K562 (cell line): ENCODE measurements at regions not wholly inside any gene's neighbourhood (a gene's known extent, or its start where the extent isn't known, plus 50 kb on each side); places are given as distances from the start of the nearest gene placed in this dataset.

Experiments used
- ATAC-seq: fragments of 200-7000 bp; cut with Tn5 transposase; 3 replicates; pipeline ENCODE4 v1.9.1; 2020; ENCODE audit warnings: moderate library complexity
- BruUV-seq: library from RNA; stranded (reverse); fragments of 400-500 nt; replicated peaks from 2 replicates; lab custom pipeline; 2021; lab: Mats Ljungman, UMichigan
- CTCF ChIA-PET: fragments of 300-600 bp; formaldehyde crosslinking; extraction: SDS; loops from one replicate; lab custom pipeline; 2021; ENCODE audit warnings: low intra/inter-chr PET ratio; lab: Yijun Ruan, JAX
- POLR2A ChIA-PET: fragments of 300-600, 350-650 bp; sonication (Branson Sonifier 250); formaldehyde crosslinking; extraction: SDS; loops from one replicate; lab custom pipeline; 2021; ENCODE audit warnings: antibody characterized with exemption, inconsistent platforms; lab: Yijun Ruan, JAX
- DNase-seq, 4 experiments: peaks; one replicate each; pipeline versions ENCODE4 v3.0.0 to v3.0.0-alpha.2; 2011 to 2018; ENCODE audit warnings: low spot score in 3 of 4, mixed read lengths in 3 of 4; ENCODE audit errors: extremely low read depth in 1 of 4
- FAIRE-seq: peaks from 2 replicates; lab custom pipeline; 2011; peaks lifted over from hg19 to GRCh38; lab: Jason Lieb, UNC
- H2AFZ ChIP-seq: 2 replicates; pipeline ENCODE4 v1.6.0; 2011; ENCODE audit warnings: low read depth, low read length, control low read depth, inconsistent platforms
- H3K27ac ChIP-seq: fragments of 200-600 bp; 3 replicates; pipeline ENCODE4 v1.8.0; 2011; ENCODE audit warnings: low read depth, mild to moderate bottlenecking, control low read depth, inconsistent platforms, low read length, moderate library complexity, mixed read lengths; ENCODE audit errors: extremely low read depth
- H3K27me3 ChIP-seq, 2 experiments: fragments of 300-600 bp in 1 of 2; 2 replicates in 1 of 2; 3 replicates in 1 of 2; pipeline versions ENCODE4 v1.6.0 to v1.8.0; 2011; ENCODE audit warnings: inconsistent platforms in 2 of 2, low read length in 2 of 2, mild to moderate bottlenecking in 1 of 2, mixed read lengths in 1 of 2, moderate library complexity in 1 of 2; ENCODE audit not compliant: control insufficient read depth in 2 of 2, insufficient read depth in 2 of 2
- H3K36me3 ChIP-seq: fragments of 300-600 bp; 3 replicates; pipeline ENCODE4 v1.8.0; 2011; ENCODE audit warnings: mild to moderate bottlenecking, low read length, inconsistent platforms; ENCODE audit not compliant: control insufficient read depth, insufficient read depth
- H3K4me1 ChIP-seq, 2 experiments: fragments of 200-600 bp in 1 of 2; replicated peaks in 1 of 2; 2 replicates in 1 of 2; 3 replicates in 1 of 2; pipeline versions ENCODE4 v1.5.1 to v1.8.0; 2011; ENCODE audit warnings: inconsistent platforms in 2 of 2, low read length in 2 of 2, mild to moderate bottlenecking in 1 of 2, mixed read lengths in 1 of 2, moderate library complexity in 1 of 2; ENCODE audit not compliant: control insufficient read depth in 2 of 2, insufficient read depth in 2 of 2
- H3K4me2 ChIP-seq: 2 replicates; pipeline ENCODE4 v1.6.1; 2011; ENCODE audit warnings: low read length, control low read depth, inconsistent platforms, mixed read lengths; ENCODE audit not compliant: insufficient read depth
- H3K4me3 ChIP-seq: fragments of 200-600 bp; sonication (generic), shearing (Covaris generic); 2 replicates; pipeline ENCODE4 v1.5.1; 2016; ENCODE audit warnings: control low read depth, inconsistent platforms
- H3K79me2 ChIP-seq: fragments of 200-600 bp; 3 replicates; pipeline ENCODE4 v1.8.0; 2011; ENCODE audit warnings: low read length, inconsistent platforms; ENCODE audit not compliant: control insufficient read depth, insufficient read depth
- H3K9ac ChIP-seq, 2 experiments: 2 replicates each; pipeline versions ENCODE4 v1.6.0 to v1.6.1; 2011; ENCODE audit warnings: low read depth in 2 of 2, low read length in 2 of 2, control low read depth in 1 of 2, inconsistent platforms in 1 of 2, mild to moderate bottlenecking in 1 of 2, mixed read lengths in 1 of 2; ENCODE audit not compliant: insufficient read depth in 1 of 2
- H3K9me1 ChIP-seq: one replicate; pipeline ENCODE4 v1.6.0; 2011; ENCODE audit warnings: inconsistent platforms, mild to moderate bottlenecking, low read length, moderate library complexity; ENCODE audit not compliant: control insufficient read depth, insufficient read depth
- H3K9me3 ChIP-seq: replicated peaks from 2 replicates; pipeline ENCODE4 v1.5.1; 2011; ENCODE audit warnings: low read depth, low read length, inconsistent platforms; ENCODE audit not compliant: control insufficient read depth, insufficient read depth
- H4K20me1 ChIP-seq: replicated peaks from 2 replicates; pipeline ENCODE4 v1.6.1; 2011; ENCODE audit warnings: low read length, inconsistent platforms, mixed read lengths; ENCODE audit not compliant: control insufficient read depth, insufficient read depth
- E2F3 ChIP-seq: fragments of 250-450 bp; sonication (Bioruptor Pico); IDR thresholded peaks from 2 replicates; pipeline ENCODE4 v1.4.0; 2020; ENCODE audit warnings: mild to moderate bottlenecking
- HDAC6 ChIP-seq: IDR thresholded peaks from 2 replicates; pipeline ENCODE4 v1.6.1; 2012; ENCODE audit warnings: low read depth, mild to moderate bottlenecking, control low read depth, inconsistent platforms, low read length, moderate library complexity
- MEF2D ChIP-seq: conservative IDR thresholded peaks from 2 replicates; pipeline ENCODE4 v1.6.1; 2016; ENCODE audit warnings: low read depth, missing genetic modification characterization, missing compliant biosample characterization
- NCOR1 ChIP-seq: fragments of 450-650 bp; IDR thresholded peaks from 2 replicates; pipeline ENCODE4 v1.6.1; 2016; ENCODE audit warnings: mild to moderate bottlenecking, moderate library complexity
- NFYB ChIP-seq: IDR thresholded peaks from 2 replicates; pipeline ENCODE4 v1.6.1; 2011; ENCODE audit warnings: mild to moderate bottlenecking, moderate library complexity; ENCODE audit not compliant: insufficient read length; ENCODE audit errors: extremely low read depth
- PHB ChIP-seq: fragments of 250-450 bp; sonication (Bioruptor Pico); IDR thresholded peaks from 2 replicates; pipeline ENCODE4 v1.5.0; 2021
- SREBF1 ChIP-seq: fragments of 150-350 bp; IDR thresholded peaks from 2 replicates; pipeline ENCODE4 v1.6.1; 2014; ENCODE audit warnings: antibody characterized with exemption, low read depth, low read length, borderline replicate concordance
- ZBTB17 ChIP-seq: fragments of 450-650 bp; formaldehyde crosslinking; IDR thresholded peaks from 2 replicates; pipeline ENCODE4 v1.4.0; 2020; ENCODE audit warnings: mild to moderate bottlenecking
- ZC3H11A ChIP-seq: IDR thresholded peaks from 2 replicates; pipeline ENCODE4 v1.6.1; 2012; ENCODE audit warnings: low read depth, low read length, improper control_type of control experiment
- ZNF41 ChIP-seq: fragments of 250-450 bp; sonication (Bioruptor Pico); conservative IDR thresholded peaks from 2 replicates; pipeline ENCODE4 v1.4.0; 2020; ENCODE audit warnings: mild to moderate bottlenecking
- ZNF586 ChIP-seq: fragments of 450-650 bp; formaldehyde crosslinking; conservative IDR thresholded peaks from 2 replicates; pipeline ENCODE4 v1.4.0; 2020; ENCODE audit warnings: mild to moderate bottlenecking, moderate library complexity
- WGBS: fragments of 100-300 bp; shearing (Covaris generic); methylation state at CpG from one replicate; pipeline ENCODE4 v1.1.6; 2016; ENCODE audit warnings: low coverage, mixed read lengths; ENCODE audit not compliant: insufficient coverage; ENCODE audit errors: missing lambda C conversion rate; 5-methylcytosine and 5-hydroxymethylcytosine counted together
- in situ Hi-C: fragments of 300-500 bp; cut with MboI; formaldehyde crosslinking; loops from 4 replicates; pipeline ENCODE4 v1.15.0; 2018; ENCODE audit warnings: inconsistent platforms, mixed read lengths
- intact Hi-C: fragments of 100-400 bp; cut with micrococcal nuclease; formaldehyde crosslinking; loops from 2 replicates; pipeline ENCODE4 v1.14.2; 2022
- TF ChIP-seq, protein P1 (sequence below): fragments of 450-650 bp; IDR thresholded peaks from one replicate; pipeline ENCODE4 v1.6.1; 2018; ENCODE audit warnings: mild to moderate bottlenecking, moderate library complexity; ENCODE audit not compliant: partially characterized antibody

DNA sequence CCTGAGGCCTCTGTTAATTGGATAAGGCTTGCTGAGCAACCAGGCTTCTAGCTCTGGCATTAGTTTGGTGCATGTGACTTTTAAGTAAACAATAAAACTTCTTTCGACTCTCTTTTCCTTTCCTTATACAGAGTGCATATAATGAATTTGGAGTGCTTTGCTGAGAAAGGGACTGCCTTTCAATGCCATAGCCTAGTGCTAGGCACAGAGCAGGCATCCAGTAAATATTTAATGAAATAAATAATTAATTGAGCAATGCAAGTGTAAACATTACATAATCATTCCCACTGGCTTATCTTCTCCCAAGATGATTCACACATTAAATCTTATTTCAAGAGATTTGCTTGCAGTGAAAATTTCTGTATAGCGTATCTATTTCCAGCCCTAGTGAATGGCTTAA is 74.1 kb downstream of the NMUR2 start:
- DNase-seq (no peak), FAIRE-seq (no peak), ATAC-seq (no peak)
- Histone ChIP-seq H3K27me3 (no peaks in the 10 kb centered on the region), H3K9me3 (no peaks in the 10 kb centered on the region), H3K36me3 (no peaks in the 10 kb centered on the region), H3K4me2 (no peak overlapping the region), H3K79me2 (no peaks in the 10 kb centered on the region), H3K4me3 (no peak overlapping the region), H2AFZ (no peak overlapping the region), H3K9me1 (no peaks in the 10 kb centered on the region), H3K4me1 (no peaks in the 10 kb centered on the region), H4K20me1 (no peaks in the 10 kb centered on the region), H3K27ac (no peak overlapping the region), H3K9ac (no peak overlapping the region)
- CTCF ChIA-PET, result no interaction called here
- BruUV-seq, result no TSS peak
- POLR2A ChIA-PET, result no interaction called here
- intact Hi-C loops (no loop called here), in situ Hi-C loops (no loop called here)
- no peak for TF ChIP-seq ZC3H11A
- WGBS, result 0% methylated on average over 2 of the region's 2 CpGs

DNA sequence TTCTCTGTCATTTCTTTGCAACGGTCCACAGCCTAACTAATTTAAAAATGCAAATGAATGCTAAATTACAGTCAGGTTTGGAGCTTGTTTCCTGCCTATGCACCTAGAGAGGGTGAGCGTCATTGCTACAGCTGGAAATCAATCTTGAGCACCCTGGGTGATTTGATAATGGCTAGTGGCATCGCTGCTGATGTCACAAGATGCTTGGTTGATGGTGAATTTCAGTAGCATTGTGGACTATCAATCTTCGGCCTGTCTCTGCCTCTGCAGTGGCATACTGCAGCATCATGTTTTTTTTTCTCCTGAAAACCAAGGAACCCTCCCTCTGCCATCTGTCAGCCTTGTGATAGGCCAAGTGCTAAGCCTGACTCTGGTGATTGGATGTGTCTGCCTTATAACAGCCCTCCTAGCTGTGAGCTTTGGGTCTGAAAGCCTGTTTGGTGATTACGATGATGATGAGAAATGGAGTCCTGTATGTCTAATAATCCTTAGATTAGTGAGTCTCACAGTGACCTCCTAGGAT is 75.3 kb downstream of the NMUR2 start:
- WGBS, result 0% methylated on average over 4 of the region's 5 CpGs

More for the DNA sequence above, 75.3 kb downstream of the NMUR2 start:
- ChIA-PET POLR2A (no interaction called here), CTCF (no interaction called here)
- Histone ChIP-seq H4K20me1 (no peaks in the 10 kb centered on the region), H3K9me1 (no peaks in the 10 kb centered on the region), H3K27me3 (no peaks in the 10 kb centered on the region), H3K9me3 (no peaks in the 10 kb centered on the region), H2AFZ (no peak overlapping the region), H3K9ac (no peak overlapping the region), H3K4me2 (no peak overlapping the region), H3K36me3 (no peaks in the 10 kb centered on the region), H3K27ac (no peak overlapping the region), H3K79me2 (no peaks in the 10 kb centered on the region), H3K4me3 (no peak overlapping the region), H3K4me1 (no peaks in the 10 kb centered on the region)
- ATAC-seq, result no peak
- no TSS peak for BruUV-seq
- TF ChIP-seq NFYB (no peak), ZNF586 (CRISPR knock-in tag) (no peak), NCOR1 (no peak), PHB (CRISPR knock-in tag) (no peak), SREBF1 (no peak), E2F3 (no peak), MEF2D (tag) (no peak), HDAC6 (no peak), ZBTB17 (CRISPR knock-in tag) (no peak), ZNF41 (CRISPR knock-in tag) (no peak)
- TF ChIP-seq, protein P1, sequence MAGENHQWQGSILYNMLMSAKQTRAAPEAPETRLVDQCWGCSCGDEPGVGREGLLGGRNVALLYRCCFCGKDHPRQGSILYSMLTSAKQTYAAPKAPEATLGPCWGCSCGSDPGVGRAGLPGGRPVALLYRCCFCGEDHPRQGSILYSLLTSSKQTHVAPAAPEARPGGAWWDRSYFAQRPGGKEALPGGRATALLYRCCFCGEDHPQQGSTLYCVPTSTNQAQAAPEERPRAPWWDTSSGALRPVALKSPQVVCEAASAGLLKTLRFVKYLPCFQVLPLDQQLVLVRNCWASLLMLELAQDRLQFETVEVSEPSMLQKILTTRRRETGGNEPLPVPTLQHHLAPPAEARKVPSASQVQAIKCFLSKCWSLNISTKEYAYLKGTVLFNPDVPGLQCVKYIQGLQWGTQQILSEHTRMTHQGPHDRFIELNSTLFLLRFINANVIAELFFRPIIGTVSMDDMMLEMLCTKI, result no peak
- in situ Hi-C loops, result no loop called here
- no peak for DNase-seq
- intact Hi-C loops, result no loop called here
- FAIRE-seq, result no peak
